Daoy (cell line): ENCODE measurements at regions not wholly inside any gene's neighbourhood (a gene's known extent, or its start where the extent isn't known, plus 50 kb on each side); places are given as distances from the start of the nearest gene placed in this dataset.

Experiments used
- DNase-seq: peaks from one replicate; pipeline ENCODE4 v3.0.0-alpha.2; 2015; ENCODE audit warnings: low read depth

GRCh38 chr3:6577584-6577983, 283.3 kb upstream of the GRM7 start:
- no peak for DNase-seq

GRCh38 chr3:6578526-6578925, 282.4 kb upstream of the GRM7 start:
- no peak for DNase-seq

- DNase-seq = no peak
Measured at GRCh38 chr3:6580808-6581207, 280.1 kb upstream of the GRM7 start.

- no peak for DNase-seq
Measured at GRCh38 chr3:6585360-6585759, 275.6 kb upstream of the GRM7 start.

- DNase-seq = no peak
Measured at GRCh38 chr3:6600237-6600636, 260.7 kb upstream of the GRM7 start.

- no peak for DNase-seq
Measured at GRCh38 chr3:6601374-6601773, 259.5 kb upstream of the GRM7 start.

- no peak for DNase-seq
Measured at GRCh38 chr3:6602329-6602728, 258.6 kb upstream of the GRM7 start.

- no peak for DNase-seq
Measured at GRCh38 chr3:6605227-6605626, 255.7 kb upstream of the GRM7 start.

- no peak for DNase-seq
Measured at GRCh38 chr3:6608843-6609242, 252.1 kb upstream of the GRM7 start.

- no peak for DNase-seq
Measured at GRCh38 chr3:6612034-6612616, 248.8 kb upstream of the GRM7 start.

- DNase-seq = no peak
Measured at GRCh38 chr3:6622260-6622659, 238.7 kb upstream of the GRM7 start.

- no peak for DNase-seq
Measured at GRCh38 chr3:6622712-6623111, 238.2 kb upstream of the GRM7 start.

- no peak for DNase-seq
Measured at GRCh38 chr3:6631376-6631775, 229.5 kb upstream of the GRM7 start.

GRCh38 chr3:6640907-6641306, 220.0 kb upstream of the GRM7 start:
- DNase-seq = no peak

- DNase-seq = no peak
Measured at GRCh38 chr3:6644070-6644929, 216.6 kb upstream of the GRM7 start.

GRCh38 chr3:6654670-6655069, 206.2 kb upstream of the GRM7 start:
- DNase-seq = no peak

GRCh38 chr3:6655275-6655674, 205.6 kb upstream of the GRM7 start:
- DNase-seq = no peak

- no peak for DNase-seq
Measured at GRCh38 chr3:6657591-6657990, 203.3 kb upstream of the GRM7 start.

GRCh38 chr3:6667354-6667753, 193.6 kb upstream of the GRM7 start:
- no peak for DNase-seq

- no peak for DNase-seq
Measured at GRCh38 chr3:6671363-6671762, 189.6 kb upstream of the GRM7 start.

GRCh38 chr3:6679510-6679909, 181.4 kb upstream of the GRM7 start:
- no peak for DNase-seq

GRCh38 chr3:6680119-6680806, 180.7 kb upstream of the GRM7 start:
- DNase-seq = no peak

- no peak for DNase-seq
Measured at GRCh38 chr3:6697285-6697684, 163.6 kb upstream of the GRM7 start.
